Suprapubic skin (tissue), 4 donors: ENCODE measurements at regions not wholly inside any gene's neighbourhood (a gene's known extent, or its start where the extent isn't known, plus 50 kb on each side); places are given as distances from the start of the nearest gene placed in this dataset.

Source experiments
- CTCF ChIP-seq, 2 donors: fragments of 200-600 bp in 1 of 2; fragments of 450-650 bp in 1 of 2; sonication (generic) in 1 of 2; IDR thresholded peaks; one replicate each; pipeline ENCODE4 v1.5.1; 2016 to 2019; ENCODE audit warnings: antibody characterized with exemption in 2 of 2, mild to moderate bottlenecking in 1 of 2, moderate library complexity in 1 of 2
- POLR2A ChIP-seq, 2 donors: fragments of 450-650 bp; IDR thresholded peaks; one replicate each; pipeline ENCODE4 v1.6.1; 2017; ENCODE audit warnings: antibody characterized with exemption in 2 of 2, mild to moderate bottlenecking in 2 of 2, moderate library complexity in 2 of 2
- POLR2AphosphoS5 ChIP-seq, 3 donors: sonication (generic); formaldehyde crosslinking; IDR thresholded peaks; one replicate each; pipeline ENCODE4 v1.6.1; 2017; ENCODE audit warnings: antibody characterized with exemption in 3 of 3

GRCh38 chr5:4156889-4157288 is 561.3 kb downstream of the IRX1 start:
- TF ChIP-seq CTCF (IDR thresholded peaks at IDR 0.05): no peak
- no peak for TF ChIP-seq POLR2A (IDR thresholded peaks at IDR 0.05)
- TF ChIP-seq POLR2AphosphoS5 (IDR thresholded peaks at IDR 0.05): no peak
